Stomach (tissue), 8 donors: ENCODE measurements at regions not wholly inside any gene's neighbourhood (a gene's known extent, or its start where the extent isn't known, plus 50 kb on each side); places are given as distances from the start of the nearest gene placed in this dataset.

Experiments used
- DNase-seq, 2 donors: peaks; one replicate each; pipeline versions ENCODE4 v3.0.0 to v3.0.0-alpha.2; 2013 to 2019
- H3K27ac ChIP-seq, 5 donors: fragments of 200-600 bp in 4 of 5; sonication (generic) in 4 of 5; one replicate each; pipeline ENCODE4 v1.5.1; 2013 to 2019; ENCODE audit warnings: mild to moderate bottlenecking in 1 of 5, moderate library complexity in 1 of 5
- H3K27me3 ChIP-seq, 3 donors: fragments of 200-600 bp; sonication (generic); one replicate each; pipeline ENCODE4 v1.5.1; 2017 to 2019; ENCODE audit warnings: mixed run types in 1 of 3
- H3K36me3 ChIP-seq, 4 donors: fragments of 200-600 bp; sonication (generic); 1 replicate in 3 of 4; 2 replicates in 1 of 4; pipeline ENCODE4 v1.5.1; 2016 to 2019
- H3K4me1 ChIP-seq, 4 donors: fragments of 200-600 bp; sonication (generic); one replicate each; pipeline ENCODE4 v1.5.1; 2016 to 2019
- H3K4me3 ChIP-seq, 4 donors: fragments of 200-600 bp; sonication (generic) in 3 of 4; one replicate each; pipeline ENCODE4 v1.5.1; 2016 to 2019; ENCODE audit warnings: mild to moderate bottlenecking in 1 of 4
- H3K9me3 ChIP-seq, 4 donors: fragments of 200-600 bp; sonication (generic); one replicate each; pipeline ENCODE4 v1.5.1; 2016 to 2019
- CTCF ChIP-seq, 7 experiments: fragments of 450-650 bp in 4 of 7; fragments of 200-600 bp in 3 of 7; sonication (generic) in 3 of 7; IDR thresholded peaks; one replicate each; pipeline ENCODE4 v1.5.1; 2016 to 2019; ENCODE audit warnings: antibody characterized with exemption in 7 of 7, control low read depth in 2 of 7, mild to moderate bottlenecking in 1 of 7
- EP300 ChIP-seq: sonication (generic); formaldehyde crosslinking; IDR thresholded peaks from one replicate; pipeline ENCODE4 v1.6.1; 2017; ENCODE audit warnings: antibody characterized with exemption
- POLR2A ChIP-seq, 4 donors: fragments of 450-650 bp; IDR thresholded peaks; one replicate each; pipeline ENCODE4 v1.6.1; 2016; ENCODE audit warnings: antibody characterized with exemption in 4 of 4, control low read depth in 2 of 4, mild to moderate bottlenecking in 1 of 4, moderate library complexity in 1 of 4
- POLR2AphosphoS5 ChIP-seq, 3 donors: sonication (generic); formaldehyde crosslinking; IDR thresholded peaks; one replicate each; pipeline ENCODE4 v1.6.1; 2016; ENCODE audit warnings: antibody characterized with exemption in 3 of 3
- WGBS, 5 donors: extraction: QIAGEN DNeasy Blood & Tissue Kit in 3 of 5; methylation state at CpG; one replicate each; pipeline versions ENCODE4 v1.1.5 to v1.1.7; 2013 to 2018; 5-methylcytosine and 5-hydroxymethylcytosine counted together
- intact Hi-C: fragments of 100-400 bp; cut with DNase I; formaldehyde crosslinking; loops from one replicate; pipeline ENCODE4 v1.15.1; 2023; ENCODE audit warnings: low total_unique reads
- donor health status: healthy with polysubstance abuse.
- donor health status: Bipolar disorder and iron deficiency.
- donor health status: healthy.

- Histone ChIP-seq H3K36me3 (no peaks in the 10 kb centered on the region), H3K4me1 (no peaks in the 10 kb centered on the region), H3K4me3 (no peak overlapping the region), H3K27ac (no peak overlapping the region), H3K27me3 (no peaks in the 10 kb centered on the region), H3K9me3 (no peaks in the 10 kb centered on the region)
- 75 to 81% (median 80%) methylated on average over 11 of the region's 11 CpGs for WGBS, 5 donors
- DNase-seq = no peak
- intact Hi-C loops = no loop called here
- TF ChIP-seq POLR2AphosphoS5 (IDR thresholded peaks at IDR 0.05) (no peak), POLR2A (IDR thresholded peaks at IDR 0.05) (no peak), EP300 (no peak), CTCF (IDR thresholded peaks at IDR 0.05) (no peak)
These were observed 688.6 kb downstream of the NOVA1 start for GRCh38 chr14:25909045-25909747.

GRCh38 chr14:25908277-25909044, 689.4 kb downstream of the NOVA1 start:
- intact Hi-C loops = no loop called here
- no peak overlapping the region for H3K4me3 ChIP-seq
- no peak for DNase-seq
- no peaks in the 10 kb centered on the region for H3K36me3 ChIP-seq
- no peak for TF ChIP-seq POLR2A (IDR thresholded peaks at IDR 0.05)
- TF ChIP-seq EP300 = no peak
- no peak for TF ChIP-seq CTCF (IDR thresholded peaks at IDR 0.05)
- TF ChIP-seq POLR2AphosphoS5 (IDR thresholded peaks at IDR 0.05) = no peak
- H3K9me3 ChIP-seq = no peaks in the 10 kb centered on the region
- H3K27ac ChIP-seq = no peak overlapping the region
- H3K4me1 ChIP-seq = no peaks in the 10 kb centered on the region
- WGBS, 5 donors = 50 to 69% (median 61%) methylated on average over 3 of the region's 3 CpGs
- H3K27me3 ChIP-seq = no peaks in the 10 kb centered on the region

GRCh38 chr14:25904446-25904845, 693.4 kb downstream of the NOVA1 start:
- peak in 1 of 2 donors; percentile 12 for DNase-seq
- intact Hi-C loops = no loop called here
- no peak overlapping the region for H3K4me3 ChIP-seq
- TF ChIP-seq EP300 (no peak), POLR2AphosphoS5 (IDR thresholded peaks at IDR 0.05) (no peak), CTCF (IDR thresholded peaks at IDR 0.05) (no peak), POLR2A (IDR thresholded peaks at IDR 0.05) (no peak)
- H3K4me1 ChIP-seq = no peaks in the 10 kb centered on the region
- no peaks in the 10 kb centered on the region for H3K27me3 ChIP-seq
- 30 to 56% (median 44%) methylated on average over 3 of the region's 3 CpGs for WGBS, 5 donors
- no peaks in the 10 kb centered on the region for H3K36me3 ChIP-seq
- no peak overlapping the region for H3K27ac ChIP-seq
- H3K9me3 ChIP-seq = no peaks in the 10 kb centered on the region

- Histone ChIP-seq H3K9me3 (no peaks in the 10 kb centered on the region), H3K4me1 (no peaks in the 10 kb centered on the region), H3K27ac (no peak overlapping the region), H3K36me3 (no peaks in the 10 kb centered on the region), H3K27me3 (no peaks in the 10 kb centered on the region), H3K4me3 (no peak overlapping the region)
- no peak for DNase-seq
- TF ChIP-seq CTCF (IDR thresholded peaks at IDR 0.05) = no peak
- no peak for TF ChIP-seq EP300
- no peak for TF ChIP-seq POLR2AphosphoS5 (IDR thresholded peaks at IDR 0.05)
- no peak for TF ChIP-seq POLR2A (IDR thresholded peaks at IDR 0.05)
- WGBS, 5 donors = 59 to 91% (median 80%) methylated on average over 1 of the region's 1 CpG
- intact Hi-C loops = no loop called here
These were observed 698.6 kb downstream of the NOVA1 start for GRCh38 chr14:25899197-25899596.
